Testis (tissue), 2 donors: ENCODE measurements at regions not wholly inside any gene's neighbourhood (a gene's known extent, or its start where the extent isn't known, plus 50 kb on each side); places are given as distances from the start of the nearest gene placed in this dataset.
"Not testable (repeated sequence)": the region's sequence is repeated elsewhere in the genome, so short reads cannot be mapped to it uniquely, and the experiment has no call there.

ENCODE experiments used
- POLR2A ChIP-seq: fragments of 450-650 bp; IDR thresholded peaks from one replicate; pipeline ENCODE4 v1.6.1; 2017; ENCODE audit warnings: antibody characterized with exemption, mild to moderate bottlenecking, moderate library complexity
- TF ChIP-seq, protein P1 (sequence below), 3 experiments: fragments of 450-650 bp in 2 of 3; fragments of 200-600 bp in 1 of 3; sonication (generic) in 1 of 3; IDR thresholded peaks; one replicate each; pipeline ENCODE4 v1.5.1; 2016 to 2019; ENCODE audit warnings: antibody characterized with exemption in 3 of 3, mild to moderate bottlenecking in 2 of 3, moderate library complexity in 1 of 3

DNA sequence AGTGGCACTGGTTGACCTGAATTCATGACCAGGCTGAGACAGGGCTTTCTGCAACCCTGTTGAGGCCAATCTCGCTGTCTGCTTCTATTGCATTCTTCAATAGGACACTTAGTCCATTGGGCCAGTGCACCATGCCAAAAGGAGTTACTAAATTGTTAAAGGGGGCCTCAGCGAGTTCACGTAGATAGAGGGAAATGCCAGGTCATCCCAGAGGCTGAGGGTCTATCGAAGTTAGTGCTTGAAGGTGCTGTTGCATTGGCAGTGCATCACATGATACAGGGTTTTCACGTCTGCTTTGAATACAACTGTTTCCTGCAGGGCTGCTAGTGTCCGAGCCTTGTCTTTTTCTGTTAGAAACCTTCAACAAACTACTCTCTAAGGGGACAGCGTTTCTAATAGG lies 735.3 kb upstream of the TPTE start:
- TF ChIP-seq, protein P1, sequence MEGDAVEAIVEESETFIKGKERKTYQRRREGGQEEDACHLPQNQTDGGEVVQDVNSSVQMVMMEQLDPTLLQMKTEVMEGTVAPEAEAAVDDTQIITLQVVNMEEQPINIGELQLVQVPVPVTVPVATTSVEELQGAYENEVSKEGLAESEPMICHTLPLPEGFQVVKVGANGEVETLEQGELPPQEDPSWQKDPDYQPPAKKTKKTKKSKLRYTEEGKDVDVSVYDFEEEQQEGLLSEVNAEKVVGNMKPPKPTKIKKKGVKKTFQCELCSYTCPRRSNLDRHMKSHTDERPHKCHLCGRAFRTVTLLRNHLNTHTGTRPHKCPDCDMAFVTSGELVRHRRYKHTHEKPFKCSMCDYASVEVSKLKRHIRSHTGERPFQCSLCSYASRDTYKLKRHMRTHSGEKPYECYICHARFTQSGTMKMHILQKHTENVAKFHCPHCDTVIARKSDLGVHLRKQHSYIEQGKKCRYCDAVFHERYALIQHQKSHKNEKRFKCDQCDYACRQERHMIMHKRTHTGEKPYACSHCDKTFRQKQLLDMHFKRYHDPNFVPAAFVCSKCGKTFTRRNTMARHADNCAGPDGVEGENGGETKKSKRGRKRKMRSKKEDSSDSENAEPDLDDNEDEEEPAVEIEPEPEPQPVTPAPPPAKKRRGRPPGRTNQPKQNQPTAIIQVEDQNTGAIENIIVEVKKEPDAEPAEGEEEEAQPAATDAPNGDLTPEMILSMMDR (IDR thresholded peaks at IDR 0.05): not testable (repeated sequence)
- not testable (repeated sequence) for TF ChIP-seq POLR2A
